H1 (cell line): ENCODE measurements at regions not wholly inside any gene's neighbourhood (a gene's known extent, or its start where the extent isn't known, plus 50 kb on each side); places are given as distances from the start of the nearest gene placed in this dataset.

ENCODE experiments used
- CTCF ChIA-PET: fragments of 300-600 bp; sonication (Branson Sonifier 250); formaldehyde crosslinking; loops from one replicate; lab custom pipeline; 2021; ENCODE audit not compliant: partially characterized antibody; lab: Charles Lee
- POLR2A ChIA-PET: fragments of 300-600 bp; sonication (Branson Sonifier 250); formaldehyde crosslinking; loops from one replicate; lab custom pipeline; 2021; ENCODE audit warnings: inconsistent platforms; ENCODE audit not compliant: partially characterized antibody; lab: Charles Lee
- DNase-seq, 2 experiments: peaks; one replicate each; pipeline versions ENCODE4 v3.0.0 to v3.0.0-alpha.2; 2010 to 2022; ENCODE audit warnings: low spot score in 2 of 2, low read depth in 1 of 2, mixed read lengths in 1 of 2
- FAIRE-seq: peaks from 2 replicates; lab custom pipeline; 2011; peaks lifted over from hg19 to GRCh38; lab: Jason Lieb, UNC
- H2AFZ ChIP-seq: 2 replicates; pipeline ENCODE4 v1.8.1; 2012; ENCODE audit warnings: low read length, inconsistent platforms
- H2AK5ac ChIP-seq: 2 replicates; pipeline ENCODE4 v1.6.1; 2013; ENCODE audit warnings: low read depth, low read length
- H2BK120ac ChIP-seq: replicated peaks from 2 replicates; pipeline ENCODE3; 2013; ENCODE audit warnings: low read depth, low read length, inconsistent platforms
- H2BK12ac ChIP-seq: 2 replicates; pipeline ENCODE4 v1.6.1; 2013; ENCODE audit warnings: low read depth, low read length
- H2BK15ac ChIP-seq: 2 replicates; pipeline ENCODE4 v1.6.1; 2013; ENCODE audit warnings: low read length
- H2BK20ac ChIP-seq: 2 replicates; pipeline ENCODE4 v1.6.1; 2013; ENCODE audit warnings: low read length
- H2BK5ac ChIP-seq: 2 replicates; pipeline ENCODE4 v1.6.1; 2013; ENCODE audit warnings: low read depth, low read length
- H3K14ac ChIP-seq: 2 replicates; pipeline ENCODE4 v1.6.1; 2013; ENCODE audit warnings: inconsistent platforms; ENCODE audit not compliant: insufficient read length
- H3K18ac ChIP-seq: 2 replicates; pipeline ENCODE4 v1.6.1; 2013; ENCODE audit warnings: low read length; ENCODE audit errors: extremely low read depth
- H3K23ac ChIP-seq: 2 replicates; pipeline ENCODE4 v1.6.1; 2013; ENCODE audit warnings: inconsistent platforms; ENCODE audit not compliant: insufficient read length
- H3K23me2 ChIP-seq: 2 replicates; pipeline ENCODE4 v1.6.1; 2013; ENCODE audit warnings: low read depth, low read length
- H3K27ac ChIP-seq: 2 replicates; pipeline ENCODE4 v1.6.1; 2011; ENCODE audit warnings: low read depth, low read length, inconsistent platforms
- H3K27me3 ChIP-seq, 4 experiments: replicated peaks in 1 of 4; 1 replicate in 1 of 4; 2 replicates in 3 of 4; pipeline versions ENCODE4 v1.6.1 to v1.8.1; 2011 to 2013; ENCODE audit warnings: low read length in 3 of 4, mild to moderate bottlenecking in 3 of 4, inconsistent platforms in 2 of 4, mixed read lengths in 2 of 4, moderate library complexity in 1 of 4; ENCODE audit not compliant: control insufficient read depth in 3 of 4, insufficient read depth in 3 of 4; ENCODE audit errors: extremely low read depth in 1 of 4
- H3K36me3 ChIP-seq, 4 experiments: 2 replicates each; pipeline versions ENCODE4 v1.6.1 to v1.8.1; 2011 to 2013; ENCODE audit warnings: mild to moderate bottlenecking in 4 of 4, low read length in 3 of 4, moderate library complexity in 2 of 4, control low read depth in 1 of 4, inconsistent platforms in 1 of 4; ENCODE audit not compliant: insufficient read depth in 4 of 4, control insufficient read depth in 2 of 4
- H3K4ac ChIP-seq: replicated peaks from 2 replicates; pipeline ENCODE3; 2013; ENCODE audit warnings: low read length, low read depth, mixed read lengths, inconsistent platforms; ENCODE audit not compliant: insufficient read length
- H3K4me1 ChIP-seq, 4 experiments: replicated peaks in 1 of 4; 1 replicate in 1 of 4; 2 replicates in 3 of 4; pipeline versions ENCODE4 v1.6.1 to v1.8.1; 2011 to 2013; ENCODE audit warnings: low read length in 3 of 4, inconsistent platforms in 2 of 4, mixed read lengths in 1 of 4; ENCODE audit not compliant: insufficient read depth in 4 of 4, control insufficient read depth in 3 of 4
- H3K4me2 ChIP-seq, 2 experiments: 2 replicates each; pipeline versions ENCODE4 v1.6.1 to v1.8.1; 2011 to 2013; ENCODE audit warnings: low read depth in 2 of 2, low read length in 2 of 2, control low read depth in 1 of 2, inconsistent platforms in 1 of 2, mild to moderate bottlenecking in 1 of 2; ENCODE audit not compliant: insufficient read depth in 1 of 2
- H3K4me3 ChIP-seq, 4 experiments: fragments of 200-600, 300-600 bp in 1 of 4; sonication (generic), shearing (Covaris generic), sonication (Bioruptor Twin) in 1 of 4; 2 replicates each; pipeline versions ENCODE4 v1.5.1 to v1.8.1; 2011 to 2016; ENCODE audit warnings: low read length in 4 of 4, low read depth in 3 of 4, control low read depth in 2 of 4, inconsistent platforms in 2 of 4, mild to moderate bottlenecking in 2 of 4, mixed read lengths in 1 of 4, moderate library complexity in 1 of 4; ENCODE audit not compliant: insufficient read depth in 2 of 4; ENCODE audit errors: extremely low read depth in 1 of 4
- H3K56ac ChIP-seq: replicated peaks from 2 replicates; pipeline ENCODE3; 2013; ENCODE audit warnings: low read depth, mild to moderate bottlenecking, mixed read lengths, low read length, inconsistent platforms; ENCODE audit not compliant: insufficient read length
- H3K79me1 ChIP-seq: 2 replicates; pipeline ENCODE4 v1.6.1; 2013; ENCODE audit warnings: low read depth, low read length, control low read depth
- H3K79me2 ChIP-seq, 2 experiments: 2 replicates each; pipeline versions ENCODE4 v1.6.1 to v1.8.1; 2012 to 2013; ENCODE audit warnings: low read length in 2 of 2, mild to moderate bottlenecking in 2 of 2, inconsistent platforms in 1 of 2; ENCODE audit not compliant: insufficient read depth in 2 of 2, control insufficient read depth in 1 of 2
- H3K9ac ChIP-seq, 4 experiments: replicated peaks in 1 of 4; 1 replicate in 1 of 4; 2 replicates in 3 of 4; pipeline versions ENCODE4 v1.6.1 to v1.8.1; 2011 to 2013; ENCODE audit warnings: low read depth in 3 of 4, low read length in 3 of 4, control low read depth in 2 of 4, mild to moderate bottlenecking in 2 of 4, moderate library complexity in 2 of 4, inconsistent platforms in 1 of 4; ENCODE audit errors: extremely low read depth in 1 of 4
- H3K9me3 ChIP-seq, 2 experiments: 2 replicates each; pipeline versions ENCODE4 v1.6.1 to v1.8.1; 2012 to 2013; ENCODE audit warnings: mild to moderate bottlenecking in 2 of 2, moderate library complexity in 2 of 2, control low read depth in 1 of 2, inconsistent platforms in 1 of 2, low read depth in 1 of 2, low read length in 1 of 2, mixed read lengths in 1 of 2; ENCODE audit not compliant: insufficient read depth in 2 of 2
- H4K20me1 ChIP-seq, 2 experiments: replicated peaks in 1 of 2; 2 replicates each; pipeline versions ENCODE3 to v1.8.1; 2011 to 2013; ENCODE audit warnings: inconsistent platforms in 2 of 2, low read length in 2 of 2, mild to moderate bottlenecking in 1 of 2; ENCODE audit not compliant: insufficient read depth in 2 of 2, control insufficient read depth in 1 of 2
- H4K5ac ChIP-seq: 2 replicates; pipeline ENCODE4 v1.6.1; 2013; ENCODE audit warnings: low read length, low read depth, mixed read lengths, inconsistent platforms; ENCODE audit not compliant: insufficient read length
- H4K8ac ChIP-seq: 2 replicates; pipeline ENCODE4 v1.8.0; 2013; ENCODE audit warnings: mild to moderate bottlenecking, moderate library complexity, low read length, inconsistent platforms; ENCODE audit not compliant: insufficient read depth; ENCODE audit errors: extremely low read depth
- H4K91ac ChIP-seq: replicated peaks from 2 replicates; pipeline ENCODE3; 2013; ENCODE audit warnings: low read length, mixed read lengths, inconsistent platforms; ENCODE audit not compliant: insufficient read length
- BACH1 ChIP-seq: IDR thresholded peaks from 2 replicates; pipeline ENCODE4 v1.6.1; 2012; ENCODE audit warnings: low read length, improper control_type of control experiment
- E2F6 ChIP-seq: IDR thresholded peaks from 2 replicates; pipeline ENCODE4 v1.6.1; 2012; ENCODE audit warnings: inconsistent platforms
- EGR1 ChIP-seq: IDR thresholded peaks from 2 replicates; pipeline ENCODE4 v1.6.1; 2011; ENCODE audit warnings: low read depth, low read length, borderline replicate concordance
- GABPA ChIP-seq: IDR thresholded peaks from 2 replicates; pipeline ENCODE4 v1.6.1; 2011; ENCODE audit warnings: mild to moderate bottlenecking, low read length, moderate library complexity, borderline replicate concordance; ENCODE audit not compliant: insufficient read depth
- NANOG ChIP-seq: IDR thresholded peaks from 2 replicates; pipeline ENCODE4 v1.6.1; 2011; ENCODE audit warnings: low read length, low read depth, mild to moderate bottlenecking, inconsistent platforms; ENCODE audit not compliant: insufficient read depth, poor library complexity, severe bottlenecking
- WGBS, 2 experiments: shearing (Covaris generic) in 1 of 2; methylation state at CpG; one replicate each; pipeline versions ENCODE4 v1.1.6 to v1.1.7; 2013 to 2015; ENCODE audit warnings: low lambda C conversion rate in 2 of 2, mixed read lengths in 2 of 2, inconsistent platforms in 1 of 2, low coverage in 1 of 2, missing lambda C conversion rate in 1 of 2; ENCODE audit not compliant: insufficient replicate concordance in 2 of 2, insufficient coverage in 1 of 2, insufficient read length in 1 of 2; ENCODE audit errors: extremely low coverage in 1 of 2, missing lambda C conversion rate in 1 of 2; 5-methylcytosine and 5-hydroxymethylcytosine counted together

- Histone ChIP-seq H3K4ac (no peak overlapping the region), H3K18ac (no peak overlapping the region), H3K27ac (no peak overlapping the region), H4K5ac (no peak overlapping the region), H3K79me2 (no peaks in the 10 kb centered on the region), H3K23ac (no peak overlapping the region), H3K4me1 (no peaks in the 10 kb centered on the region), H2BK5ac (no peak overlapping the region), H3K9ac (no peak overlapping the region), H4K20me1 (no peaks in the 10 kb centered on the region), H4K8ac (no peak overlapping the region), H3K4me2 (no peak overlapping the region), H3K4me3 (no peak overlapping the region), H4K91ac (no peak overlapping the region), H2AFZ (no peak overlapping the region), H3K79me1 (no peaks in the 10 kb centered on the region), H3K56ac (no peak overlapping the region), H2BK20ac (no peak overlapping the region), H3K9me3 (no peaks in the 10 kb centered on the region), H2BK15ac (no peak overlapping the region), H3K36me3 (no peaks in the 10 kb centered on the region), H2AK5ac (no peak overlapping the region), H2BK120ac (no peak overlapping the region), H3K23me2 (no peaks in the 10 kb centered on the region), H3K14ac (no peak overlapping the region), H2BK12ac (no peak overlapping the region), H3K27me3 (no peaks in the 10 kb centered on the region)
- DNase-seq (no peak), FAIRE-seq (no peak)
- CTCF ChIA-PET = no interaction called here
- no peak for TF ChIP-seq E2F6
- TF ChIP-seq EGR1 = no peak
- TF ChIP-seq NANOG = no peak
- no peak for TF ChIP-seq GABPA
- no peak for TF ChIP-seq BACH1
- POLR2A ChIA-PET = no interaction called here
- WGBS, 2 experiments = 90% methylated on average over 2 of the region's 2 CpGs; no CpG with 5 or more reads in 1 of the 2 experiments
These were observed 142.9 kb upstream of the ARX start for GRCh38 chrX:25158635-25159034.
